ACC112 (cell line): ENCODE measurements at regions not wholly inside any gene's neighbourhood (a gene's known extent, or its start where the extent isn't known, plus 50 kb on each side); places are given as distances from the start of the nearest gene placed in this dataset.

Experiments
- H2AFZ ChIP-seq: fragments of 200-600 bp; sonication (generic); one replicate; pipeline ENCODE4 v1.6.0; 2017; ENCODE audit warnings: antibody characterized with exemption, low read length; ENCODE audit not compliant: unreplicated experiment
- H3K27ac ChIP-seq: fragments of 200-600 bp; sonication (generic); 2 replicates; pipeline ENCODE4 v1.5.1; 2014; ENCODE audit warnings: low read depth, mild to moderate bottlenecking, antibody characterized with exemption, low read length, moderate library complexity
- H3K27me3 ChIP-seq: fragments of 200-600 bp; sonication (generic); 2 replicates; pipeline ENCODE4 v1.6.1; 2014; ENCODE audit warnings: mild to moderate bottlenecking, antibody characterized with exemption, low read length, moderate library complexity, mixed read lengths; ENCODE audit not compliant: insufficient read depth
- H3K36me3 ChIP-seq: fragments of 200-600 bp; sonication (generic); 2 replicates; pipeline ENCODE4 v1.6.1; 2016; ENCODE audit warnings: mild to moderate bottlenecking, antibody characterized with exemption, low read length, moderate library complexity, mixed read lengths; ENCODE audit not compliant: insufficient read depth
- H3K4me1 ChIP-seq: fragments of 200-600 bp; sonication (generic); one replicate; pipeline ENCODE4 v1.6.1; 2016; ENCODE audit warnings: low read length, mixed read lengths; ENCODE audit not compliant: insufficient read depth, unreplicated experiment, control insufficient read depth
- H3K4me3 ChIP-seq: fragments of 200-600 bp; sonication (generic); 2 replicates; pipeline ENCODE4 v1.5.1; 2014; ENCODE audit warnings: mild to moderate bottlenecking, low read depth, low read length
- H3K79me2 ChIP-seq: fragments of 200-600 bp; sonication (generic); one replicate; pipeline ENCODE4 v1.6.0; 2016; ENCODE audit warnings: low read length; ENCODE audit not compliant: control insufficient read depth, unreplicated experiment, insufficient read depth

GRCh38 chr6:101202867-101203374 is 190.6 kb upstream of the GRIK2 start:
- Histone ChIP-seq H3K27me3 (no peaks in the 10 kb centered on the region), H2AFZ (no peak overlapping the region), H3K79me2 (no peaks in the 10 kb centered on the region)

GRCh38 chr6:101203664-101204063 is 189.8 kb upstream of the GRIK2 start:
- H2AFZ ChIP-seq: no peak overlapping the region
- H3K27ac ChIP-seq: no peak overlapping the region
- no peak overlapping the region for H3K4me3 ChIP-seq
- no peaks in the 10 kb centered on the region for H3K79me2 ChIP-seq
- H3K36me3 ChIP-seq: no peaks in the 10 kb centered on the region
- no peaks in the 10 kb centered on the region for H3K4me1 ChIP-seq
- no peaks in the 10 kb centered on the region for H3K27me3 ChIP-seq

More at GRCh38 chr6:101202867-101203374, 190.6 kb upstream of the GRIK2 start:
- Histone ChIP-seq H3K4me1 (no peaks in the 10 kb centered on the region), H3K36me3 (no peaks in the 10 kb centered on the region), H3K27ac (no peak overlapping the region), H3K4me3 (no peak overlapping the region)

GRCh38 chr6:101208152-101208551 is 185.4 kb upstream of the GRIK2 start:
- Histone ChIP-seq H3K4me3 (no peak overlapping the region), H2AFZ (no peak overlapping the region), H3K36me3 (no peaks in the 10 kb centered on the region), H3K27me3 (no peaks in the 10 kb centered on the region), H3K4me1 (no peaks in the 10 kb centered on the region), H3K27ac (no peak overlapping the region), H3K79me2 (no peaks in the 10 kb centered on the region)

GRCh38 chr6:101212640-101213039 is 180.9 kb upstream of the GRIK2 start:
- Histone ChIP-seq H3K27ac (no peak overlapping the region), H3K4me3 (no peak overlapping the region), H3K79me2 (no peaks in the 10 kb centered on the region), H3K36me3 (no peaks in the 10 kb centered on the region), H2AFZ (no peak overlapping the region), H3K4me1 (no peaks in the 10 kb centered on the region), H3K27me3 (no peaks in the 10 kb centered on the region)

- no peak overlapping the region for H3K27ac ChIP-seq
- H3K27me3 ChIP-seq: no peaks in the 10 kb centered on the region
- no peak overlapping the region for H3K4me3 ChIP-seq
- H3K36me3 ChIP-seq: no peaks in the 10 kb centered on the region
- H3K79me2 ChIP-seq: no peaks in the 10 kb centered on the region
- no peaks in the 10 kb centered on the region for H3K4me1 ChIP-seq
- no peak overlapping the region for H2AFZ ChIP-seq
These were observed 171.5 kb upstream of the GRIK2 start for GRCh38 chr6:101222007-101222406.

GRCh38 chr6:101224751-101225150 is 168.8 kb upstream of the GRIK2 start:
- Histone ChIP-seq H3K27me3 (no peaks in the 10 kb centered on the region), H3K4me1 (no peaks in the 10 kb centered on the region), H3K36me3 (no peaks in the 10 kb centered on the region), H2AFZ (no peak overlapping the region), H3K79me2 (no peaks in the 10 kb centered on the region), H3K27ac (no peak overlapping the region), H3K4me3 (no peak overlapping the region)

- Histone ChIP-seq H3K36me3 (no peaks in the 10 kb centered on the region), H3K4me1 (no peaks in the 10 kb centered on the region), H2AFZ (no peak overlapping the region), H3K79me2 (no peaks in the 10 kb centered on the region), H3K4me3 (no peak overlapping the region), H3K27me3 (no peaks in the 10 kb centered on the region), H3K27ac (no peak overlapping the region)
These were observed 166.8 kb upstream of the GRIK2 start for GRCh38 chr6:101226677-101227135.

- no peaks in the 10 kb centered on the region for H3K27me3 ChIP-seq
- no peaks in the 10 kb centered on the region for H3K4me1 ChIP-seq
- no peak overlapping the region for H3K27ac ChIP-seq
- no peak overlapping the region for H2AFZ ChIP-seq
- no peak overlapping the region for H3K4me3 ChIP-seq
- no peaks in the 10 kb centered on the region for H3K79me2 ChIP-seq
- no peaks in the 10 kb centered on the region for H3K36me3 ChIP-seq
These were observed 162.6 kb upstream of the GRIK2 start for GRCh38 chr6:101230866-101231265.

- no peak overlapping the region for H3K4me3 ChIP-seq
- no peaks in the 10 kb centered on the region for H3K4me1 ChIP-seq
- no peak overlapping the region for H2AFZ ChIP-seq
- no peaks in the 10 kb centered on the region for H3K27me3 ChIP-seq
- H3K27ac ChIP-seq: no peak overlapping the region
- H3K79me2 ChIP-seq: no peaks in the 10 kb centered on the region
- H3K36me3 ChIP-seq: no peaks in the 10 kb centered on the region
These were observed 161.8 kb upstream of the GRIK2 start for GRCh38 chr6:101231606-101232235.

GRCh38 chr6:101232961-101233360 is 160.5 kb upstream of the GRIK2 start:
- Histone ChIP-seq H3K79me2 (no peaks in the 10 kb centered on the region), H3K4me3 (no peak overlapping the region), H3K4me1 (no peaks in the 10 kb centered on the region), H3K27me3 (no peaks in the 10 kb centered on the region), H3K27ac (no peak overlapping the region), H2AFZ (no peak overlapping the region), H3K36me3 (no peaks in the 10 kb centered on the region)

GRCh38 chr6:101236709-101237108 is 156.8 kb upstream of the GRIK2 start:
- H3K4me3 ChIP-seq: no peak overlapping the region
- no peaks in the 10 kb centered on the region for H3K4me1 ChIP-seq
- H3K79me2 ChIP-seq: no peaks in the 10 kb centered on the region
- H3K36me3 ChIP-seq: no peaks in the 10 kb centered on the region
- no peaks in the 10 kb centered on the region for H3K27me3 ChIP-seq
- H2AFZ ChIP-seq: no peak overlapping the region
- no peak overlapping the region for H3K27ac ChIP-seq
